Fibroblast of lung (primary cell): ENCODE measurements at regions not wholly inside any gene's neighbourhood (a gene's known extent, or its start where the extent isn't known, plus 50 kb on each side); places are given as distances from the start of the nearest gene placed in this dataset.

Experiments
- CTCF ChIP-seq, 2 donors: IDR thresholded peaks in 1 of 2; conservative IDR thresholded peaks in 1 of 2; 1 replicate in 1 of 2; 2 replicates in 1 of 2; pipeline ENCODE4 v1.5.1; 2011 to 2012; ENCODE audit warnings: low read length in 2 of 2, control low read depth in 1 of 2, inconsistent platforms in 1 of 2, low read depth in 1 of 2, mild to moderate bottlenecking in 1 of 2
- EZH2 ChIP-seq: IDR thresholded peaks from 2 replicates; pipeline ENCODE4 v1.5.1; 2012; ENCODE audit warnings: low read length, control low read depth, mild to moderate bottlenecking; ENCODE audit errors: missing control alignments

- no peak for TF ChIP-seq CTCF (conservative IDR thresholded peaks at IDR 0.05 in 1 of 2, IDR thresholded peaks at IDR 0.05 in 1 of 2; ENCODE audit: low read depth in 1 of 2, low read length in 2 of 2)
- TF ChIP-seq EZH2, result no peak
These were observed 316.1 kb downstream of the GALC start for GRCh38 chr14:87676814-87677437.
